HUES6 (cell line): ENCODE measurements at regions not wholly inside any gene's neighbourhood (a gene's known extent, or its start where the extent isn't known, plus 50 kb on each side); places are given as distances from the start of the nearest gene placed in this dataset.

Experiments
- H3K27ac ChIP-seq: 2 replicates; pipeline ENCODE4 v1.7.0; 2013; ENCODE audit warnings: low read depth, mild to moderate bottlenecking, low read length, inconsistent platforms
- H3K27me3 ChIP-seq: 2 replicates; pipeline ENCODE4 v1.6.1; 2013; ENCODE audit warnings: low read length; ENCODE audit not compliant: control insufficient read depth, insufficient read depth
- H3K36me3 ChIP-seq: 2 replicates; pipeline ENCODE4 v1.6.1; 2013; ENCODE audit warnings: low read length; ENCODE audit not compliant: control insufficient read depth, insufficient read depth
- H3K4me1 ChIP-seq: 2 replicates; pipeline ENCODE4 v1.6.1; 2013; ENCODE audit warnings: low read length; ENCODE audit not compliant: control insufficient read depth, insufficient read depth
- H3K4me3 ChIP-seq: 2 replicates; pipeline ENCODE4 v1.5.1; 2013; ENCODE audit warnings: low read depth, low read length
- H3K9ac ChIP-seq: one replicate; pipeline ENCODE4 v1.6.1; 2013; ENCODE audit warnings: mild to moderate bottlenecking, low read length
- H3K9me3 ChIP-seq: 2 replicates; pipeline ENCODE4 v1.6.1; 2013; ENCODE audit warnings: low read depth, low read length; ENCODE audit not compliant: control insufficient read depth, insufficient read depth

DNA sequence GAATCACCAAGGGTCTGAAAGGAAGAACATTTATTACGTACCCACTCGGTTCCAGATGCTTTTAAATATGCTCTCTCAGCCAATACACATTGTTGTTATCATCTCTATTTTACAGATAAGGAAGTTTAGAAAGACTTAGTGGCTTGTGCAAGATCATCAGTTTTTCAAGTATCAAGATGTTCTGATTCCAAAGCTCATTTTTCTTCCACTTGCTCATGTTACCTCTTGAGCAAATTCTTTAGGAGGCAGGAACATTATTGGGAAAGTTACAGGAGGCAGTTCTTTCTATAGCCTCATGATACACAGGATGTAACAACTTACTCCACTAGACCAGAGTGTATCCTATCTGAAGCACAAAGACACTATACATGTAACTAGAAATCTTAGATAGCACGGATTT lies 65.0 kb upstream of the MMADHC start:
- Histone ChIP-seq H3K9ac (no peak overlapping the region), H3K27ac (no peak overlapping the region), H3K4me3 (no peak overlapping the region), H3K9me3 (no peaks in the 10 kb centered on the region), H3K36me3 (no peaks in the 10 kb centered on the region), H3K27me3 (no peaks in the 10 kb centered on the region), H3K4me1 (no peaks in the 10 kb centered on the region; the same call in 1 of the 2 replicates)

GRCh38 chr2:149651229-149651628 lies 63.7 kb upstream of the MMADHC start:
- Histone ChIP-seq H3K4me3 (no peak overlapping the region), H3K27me3 (no peaks in the 10 kb centered on the region), H3K4me1 (no peaks in the 10 kb centered on the region; the same call in 1 of the 2 replicates), H3K9me3 (no peaks in the 10 kb centered on the region), H3K9ac (no peak overlapping the region), H3K36me3 (no peaks in the 10 kb centered on the region), H3K27ac (no peak overlapping the region)

- H3K4me3 ChIP-seq = no peak overlapping the region
- no peaks in the 10 kb centered on the region for H3K27me3 ChIP-seq
- H3K9me3 ChIP-seq = no peaks in the 10 kb centered on the region
- no peaks in the 10 kb centered on the region for H3K36me3 ChIP-seq
- H3K9ac ChIP-seq = no peak overlapping the region
- H3K27ac ChIP-seq = no peak overlapping the region
- no peaks in the 10 kb centered on the region; the same call in 1 of the 2 replicates for H3K4me1 ChIP-seq
Measured at GRCh38 chr2:149650006-149650405, 62.4 kb upstream of the MMADHC start.

DNA sequence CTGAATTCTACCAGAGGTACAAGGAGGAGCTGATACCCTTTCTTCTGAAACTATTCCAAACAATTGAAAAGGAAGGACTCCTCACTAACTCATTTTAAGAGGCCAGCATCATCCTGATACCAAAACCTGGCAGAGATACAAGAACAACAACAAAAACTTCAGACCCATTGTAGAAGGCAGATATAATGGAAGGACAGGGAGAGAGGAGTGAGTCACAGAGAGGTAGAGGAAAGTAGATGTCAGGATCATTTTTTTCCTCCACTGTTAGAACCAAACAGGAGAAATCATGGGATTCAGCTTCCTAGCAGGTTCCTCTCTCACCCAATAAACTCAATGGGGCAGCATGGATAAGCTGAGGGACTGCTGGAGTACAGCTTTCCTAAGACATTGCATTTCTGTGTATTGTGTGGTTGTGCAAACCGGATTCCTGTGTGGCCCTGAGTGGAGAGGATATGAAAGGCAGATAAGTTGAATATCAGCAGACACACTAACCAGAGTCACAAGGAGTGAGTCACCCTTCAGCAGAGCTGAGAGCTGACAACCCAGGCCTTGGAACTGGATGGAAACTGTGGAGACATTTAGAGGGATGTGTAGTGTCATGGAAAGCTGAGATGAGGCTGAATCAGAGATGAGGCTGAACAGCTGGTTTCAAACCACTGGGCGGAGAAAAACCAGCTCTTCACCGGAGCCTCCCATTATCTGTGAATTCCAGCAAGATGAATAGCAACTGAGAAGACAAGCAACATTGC lies 60.9 kb upstream of the MMADHC start:
- no peaks in the 10 kb centered on the region for H3K36me3 ChIP-seq

DNA sequence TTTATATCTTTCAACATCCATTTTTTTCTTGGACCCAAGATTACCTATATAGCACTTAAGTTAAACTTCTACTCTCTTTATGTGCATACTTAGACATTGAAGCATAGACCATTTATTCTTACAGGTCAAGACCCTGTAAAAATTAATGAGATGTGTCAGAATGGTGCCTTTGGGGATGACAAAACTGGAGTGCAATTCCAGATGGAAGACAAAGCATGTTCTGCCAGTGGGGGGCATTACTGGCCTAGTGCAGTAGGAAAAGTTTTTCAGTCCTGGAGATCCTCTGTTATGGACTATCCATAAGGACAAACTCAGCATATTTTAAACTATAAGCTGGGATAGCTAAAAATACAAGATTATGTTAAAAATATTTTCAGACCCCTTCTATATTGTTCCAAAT lies 57.8 kb upstream of the MMADHC start:
- H3K9me3 ChIP-seq = peaks cover 6% of the 10 kb centered on the region; the same call in 1 of the 2 replicates
- H3K9ac ChIP-seq = no peak overlapping the region
- no peak overlapping the region for H3K27ac ChIP-seq
- no peaks in the 10 kb centered on the region for H3K27me3 ChIP-seq
- H3K4me3 ChIP-seq = no peak overlapping the region
- no peaks in the 10 kb centered on the region for H3K36me3 ChIP-seq
- no peaks in the 10 kb centered on the region for H3K4me1 ChIP-seq

More for the DNA sequence above, 60.9 kb upstream of the MMADHC start:
- Histone ChIP-seq H3K9ac (no peak overlapping the region), H3K27me3 (no peaks in the 10 kb centered on the region), H3K4me1 (no peaks in the 10 kb centered on the region; the same call in 1 of the 2 replicates), H3K27ac (no peak overlapping the region; the same call in 1 of the 2 replicates), H3K4me3 (no peak overlapping the region), H3K9me3 (peaks cover 3% of the 10 kb centered on the region; the same call in 1 of the 2 replicates)
